ENCODE measurements at regions not wholly inside any gene's neighbourhood (a gene's known extent, or its start where the extent isn't known, plus 50 kb on each side); places are given as distances from the start of the nearest gene placed in this dataset.

DNA sequence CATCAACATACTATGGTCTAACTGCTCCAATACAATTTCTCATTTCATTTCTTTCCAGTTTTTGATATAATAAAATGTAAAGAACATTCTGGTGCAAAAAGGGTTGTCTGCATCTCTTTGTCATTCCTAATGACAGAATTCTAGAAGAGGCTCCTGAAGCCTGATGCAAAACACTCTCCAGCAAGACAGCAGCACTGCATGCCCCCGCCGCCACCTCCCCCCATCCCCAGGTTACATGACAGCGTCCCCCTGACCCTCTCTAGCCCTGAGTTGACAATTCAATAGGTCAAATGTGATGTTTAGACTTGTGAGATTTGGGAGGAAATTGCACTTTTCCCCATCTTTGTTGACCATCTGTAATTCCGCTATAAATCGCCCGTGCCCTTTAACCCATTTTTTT is 64.6 kb upstream of the C1orf21 start:
- H3K36me3 ChIP-seq = no peaks in the 10 kb centered on the region
- H3K4me1 ChIP-seq = no peaks in the 10 kb centered on the region
- no peaks in the 10 kb centered on the region for H3K9me3 ChIP-seq
- H3K27ac ChIP-seq = no peak overlapping the region
- TF ChIP-seq POLR2AphosphoS5 (IDR thresholded peaks at IDR 0.05) (no peak), POLR2A (IDR thresholded peaks at IDR 0.05) (no peak), CTCF (IDR thresholded peaks at IDR 0.05) (no peak), EP300 (IDR thresholded peaks at IDR 0.05) (no peak)
- 90% methylated on average over 6 of the region's 6 CpGs for WGBS
- H3K4me3 ChIP-seq = no peak overlapping the region
- H3K27me3 ChIP-seq = no peaks in the 10 kb centered on the region
- no peak for DNase-seq (ENCODE audit: low spot score in 2 of 2)

DNA sequence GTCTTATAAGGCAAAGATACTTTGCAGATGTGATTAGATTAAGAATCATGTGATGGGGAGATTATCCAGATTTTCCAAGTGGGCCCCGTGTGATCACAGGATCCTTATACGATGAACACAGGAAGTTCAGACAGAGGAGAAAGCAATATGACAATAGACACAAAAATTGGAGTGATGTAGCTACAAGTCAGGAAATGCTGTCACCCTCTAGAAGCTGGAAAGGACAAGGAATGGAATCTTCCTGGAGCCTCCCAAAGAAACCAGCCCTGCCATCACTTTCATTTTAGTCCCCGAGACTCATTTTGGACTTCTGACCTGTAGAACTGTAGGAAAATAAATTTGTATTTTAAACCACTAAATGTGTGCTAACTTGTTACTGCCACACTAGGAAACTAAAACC is 61.9 kb upstream of the C1orf21 start:
- H3K27ac ChIP-seq = no peak overlapping the region
- H3K9me3 ChIP-seq = no peaks in the 10 kb centered on the region
- DNase-seq (ENCODE audit: low spot score in 2 of 2) = no peak
- no peaks in the 10 kb centered on the region for H3K36me3 ChIP-seq
- WGBS = 76% methylated on average over 3 of the region's 3 CpGs
- H3K4me1 ChIP-seq = no peaks in the 10 kb centered on the region
- TF ChIP-seq CTCF (IDR thresholded peaks at IDR 0.05) = no peak
- no peak for TF ChIP-seq POLR2A (IDR thresholded peaks at IDR 0.05)
- no peak for TF ChIP-seq EP300 (IDR thresholded peaks at IDR 0.05)
- no peak for TF ChIP-seq POLR2AphosphoS5 (IDR thresholded peaks at IDR 0.05)
- no peaks in the 10 kb centered on the region for H3K27me3 ChIP-seq
- no peak overlapping the region for H3K4me3 ChIP-seq

DNA sequence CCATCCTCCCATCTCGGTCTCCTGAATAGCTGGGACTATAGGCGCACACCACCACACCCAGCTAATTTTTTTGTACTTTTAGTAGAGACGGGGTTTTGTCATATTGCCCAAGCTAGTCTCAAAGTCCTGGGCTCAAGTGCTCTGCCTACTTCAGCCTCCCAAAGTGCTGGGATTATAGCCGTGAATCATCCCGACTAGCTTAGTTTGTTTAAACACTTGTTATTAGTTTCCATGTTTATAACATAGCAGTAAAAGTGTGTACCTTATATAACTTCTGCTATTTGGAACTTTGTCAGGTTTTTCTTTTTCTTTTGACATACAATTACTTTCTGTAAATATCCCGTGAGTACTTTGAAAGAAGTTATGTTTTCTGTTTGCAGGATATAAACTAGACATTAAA is 60.6 kb upstream of the C1orf21 start:
- no peak for TF ChIP-seq POLR2A (IDR thresholded peaks at IDR 0.05)
- Histone ChIP-seq H3K27ac (no peak overlapping the region), H3K4me1 (no peaks in the 10 kb centered on the region), H3K4me3 (no peak overlapping the region), H3K36me3 (no peaks in the 10 kb centered on the region), H3K9me3 (no peaks in the 10 kb centered on the region), H3K27me3 (no peaks in the 10 kb centered on the region)
- no peak for DNase-seq (ENCODE audit: low spot score in 2 of 2)
- 85% methylated on average over 6 of the region's 6 CpGs for WGBS

GRCh38 chr1:184329245-184329953 is 57.4 kb upstream of the C1orf21 start:
- Histone ChIP-seq H3K27me3 (no peaks in the 10 kb centered on the region), H3K36me3 (no peaks in the 10 kb centered on the region), H3K4me1 (no peaks in the 10 kb centered on the region), H3K27ac (no peak overlapping the region), H3K9me3 (no peaks in the 10 kb centered on the region), H3K4me3 (no peak overlapping the region)
- TF ChIP-seq POLR2AphosphoS5 (IDR thresholded peaks at IDR 0.05) (no peak), EP300 (IDR thresholded peaks at IDR 0.05) (no peak), POLR2A (IDR thresholded peaks at IDR 0.05) (no peak), CTCF (IDR thresholded peaks at IDR 0.05) (no peak)
- WGBS = 86% methylated on average over 7 of the region's 7 CpGs
- DNase-seq (ENCODE audit: low spot score in 2 of 2) = no peak

- H3K27me3 ChIP-seq = no peaks in the 10 kb centered on the region
- H3K9me3 ChIP-seq = no peaks in the 10 kb centered on the region
- H3K36me3 ChIP-seq = no peaks in the 10 kb centered on the region
- no peak overlapping the region for H3K4me3 ChIP-seq
- H3K4me1 ChIP-seq = no peaks in the 10 kb centered on the region
- DNase-seq (ENCODE audit: low spot score in 2 of 2) = no peak
- 82% methylated on average over 7 of the region's 7 CpGs for WGBS
- H3K27ac ChIP-seq = no peak overlapping the region
- TF ChIP-seq CTCF (IDR thresholded peaks at IDR 0.05) (no peak), EP300 (IDR thresholded peaks at IDR 0.05) (no peak), POLR2A (IDR thresholded peaks at IDR 0.05) (no peak), POLR2AphosphoS5 (IDR thresholded peaks at IDR 0.05) (no peak)
Observed at GRCh38 chr1:184329962-184330868, 56.6 kb upstream of the C1orf21 start.

All from suprapubic skin (tissue), 4 donors.